ENCODE measurements at regions not wholly inside any gene's neighbourhood (a gene's known extent, or its start where the extent isn't known, plus 50 kb on each side); places are given as distances from the start of the nearest gene placed in this dataset.

- H3K4me1 ChIP-seq (ENCODE audit: control insufficient read depth in 1 of 2, insufficient read depth in 2 of 2, low read length in 2 of 2): peaks cover 0 to 9% of the 10 kb centered on the region in 2 donors
- H3K9me3 ChIP-seq (ENCODE audit: control insufficient read depth in 1 of 2, low read length in 2 of 2): no peaks in the 10 kb centered on the region
- no peaks in the 10 kb centered on the region for H3K27me3 ChIP-seq (ENCODE audit: control insufficient read depth in 1 of 2, insufficient read depth in 2 of 2, low read length in 2 of 2)
- no peaks in the 10 kb centered on the region for H3K36me3 ChIP-seq (ENCODE audit: control insufficient read depth in 1 of 2, insufficient read depth in 2 of 2, low read length in 2 of 2)
- H3K4me3 ChIP-seq (ENCODE audit: low read depth in 1 of 2, low read length in 2 of 2): no peak overlapping the region
- H3K9ac ChIP-seq (ENCODE audit: low read depth in 1 of 2, low read length in 2 of 2): no peak overlapping the region
- no peak overlapping the region for H3K27ac ChIP-seq (ENCODE audit: low read depth, low read length)
Observed at GRCh38 chr5:135219868-135220267, 179.2 kb downstream of the MACROH2A1 start.

GRCh38 chr5:135218790-135219568 lies 180.1 kb downstream of the MACROH2A1 start:
- Histone ChIP-seq H3K9me3 (ENCODE audit: control insufficient read depth in 1 of 2, low read length in 2 of 2) (no peaks in the 10 kb centered on the region), H3K4me3 (ENCODE audit: low read depth in 1 of 2, low read length in 2 of 2) (no peak overlapping the region), H3K27ac (ENCODE audit: low read depth, low read length) (no peak overlapping the region), H3K27me3 (ENCODE audit: control insufficient read depth in 1 of 2, insufficient read depth in 2 of 2, low read length in 2 of 2) (no peaks in the 10 kb centered on the region), H3K36me3 (ENCODE audit: control insufficient read depth in 1 of 2, insufficient read depth in 2 of 2, low read length in 2 of 2) (no peaks in the 10 kb centered on the region), H3K9ac (ENCODE audit: low read depth in 1 of 2, low read length in 2 of 2) (no peak overlapping the region), H3K4me1 (ENCODE audit: control insufficient read depth in 1 of 2, insufficient read depth in 2 of 2, low read length in 2 of 2) (peaks cover 0 to 9% of the 10 kb centered on the region in 2 donors)

GRCh38 chr5:135218486-135218755 lies 180.6 kb downstream of the MACROH2A1 start:
- Histone ChIP-seq H3K9me3 (ENCODE audit: control insufficient read depth in 1 of 2, low read length in 2 of 2) (no peaks in the 10 kb centered on the region), H3K9ac (ENCODE audit: low read depth in 1 of 2, low read length in 2 of 2) (no peak overlapping the region), H3K36me3 (ENCODE audit: control insufficient read depth in 1 of 2, insufficient read depth in 2 of 2, low read length in 2 of 2) (no peaks in the 10 kb centered on the region), H3K27ac (ENCODE audit: low read depth, low read length) (no peak overlapping the region), H3K4me1 (ENCODE audit: control insufficient read depth in 1 of 2, insufficient read depth in 2 of 2, low read length in 2 of 2) (peaks cover 0 to 9% of the 10 kb centered on the region in 2 donors), H3K4me3 (ENCODE audit: low read depth in 1 of 2, low read length in 2 of 2) (no peak overlapping the region), H3K27me3 (ENCODE audit: control insufficient read depth in 1 of 2, insufficient read depth in 2 of 2, low read length in 2 of 2) (no peaks in the 10 kb centered on the region)

GRCh38 chr5:135217669-135218485 lies 181.2 kb downstream of the MACROH2A1 start:
- Histone ChIP-seq H3K4me1 (ENCODE audit: control insufficient read depth in 1 of 2, insufficient read depth in 2 of 2, low read length in 2 of 2) (peaks cover 0 to 9% of the 10 kb centered on the region in 2 donors), H3K9me3 (ENCODE audit: control insufficient read depth in 1 of 2, low read length in 2 of 2) (no peaks in the 10 kb centered on the region), H3K9ac (ENCODE audit: low read depth in 1 of 2, low read length in 2 of 2) (no peak overlapping the region), H3K27me3 (ENCODE audit: control insufficient read depth in 1 of 2, insufficient read depth in 2 of 2, low read length in 2 of 2) (no peaks in the 10 kb centered on the region), H3K4me3 (ENCODE audit: low read depth in 1 of 2, low read length in 2 of 2) (no peak overlapping the region), H3K36me3 (ENCODE audit: control insufficient read depth in 1 of 2, insufficient read depth in 2 of 2, low read length in 2 of 2) (no peaks in the 10 kb centered on the region), H3K27ac (ENCODE audit: low read depth, low read length) (no peak overlapping the region)

- H3K9me3 ChIP-seq (ENCODE audit: control insufficient read depth in 1 of 2, low read length in 2 of 2): no peaks in the 10 kb centered on the region
- no peaks in the 10 kb centered on the region for H3K27me3 ChIP-seq (ENCODE audit: control insufficient read depth in 1 of 2, insufficient read depth in 2 of 2, low read length in 2 of 2)
- H3K4me3 ChIP-seq (ENCODE audit: low read depth in 1 of 2, low read length in 2 of 2): no peak overlapping the region
- H3K4me1 ChIP-seq (ENCODE audit: control insufficient read depth in 1 of 2, insufficient read depth in 2 of 2, low read length in 2 of 2): peaks cover 0 to 9% of the 10 kb centered on the region in 2 donors
- H3K27ac ChIP-seq (ENCODE audit: low read depth, low read length): no peak overlapping the region
- no peak overlapping the region for H3K9ac ChIP-seq (ENCODE audit: low read depth in 1 of 2, low read length in 2 of 2)
- no peaks in the 10 kb centered on the region for H3K36me3 ChIP-seq (ENCODE audit: control insufficient read depth in 1 of 2, insufficient read depth in 2 of 2, low read length in 2 of 2)
Observed at GRCh38 chr5:135216471-135217343, 182.3 kb downstream of the MACROH2A1 start.

GRCh38 chr5:135215617-135216470 lies 181.8 kb upstream of the PITX1 start:
- H3K27me3 ChIP-seq (ENCODE audit: control insufficient read depth in 1 of 2, insufficient read depth in 2 of 2, low read length in 2 of 2): no peaks in the 10 kb centered on the region
- H3K4me1 ChIP-seq (ENCODE audit: control insufficient read depth in 1 of 2, insufficient read depth in 2 of 2, low read length in 2 of 2): peaks cover 3 to 9% of the 10 kb centered on the region in 2 donors
- H3K9me3 ChIP-seq (ENCODE audit: control insufficient read depth in 1 of 2, low read length in 2 of 2): no peaks in the 10 kb centered on the region
- H3K4me3 ChIP-seq (ENCODE audit: low read depth in 1 of 2, low read length in 2 of 2): no peak overlapping the region
- H3K9ac ChIP-seq (ENCODE audit: low read depth in 1 of 2, low read length in 2 of 2): no peak overlapping the region
- no peaks in the 10 kb centered on the region for H3K36me3 ChIP-seq (ENCODE audit: control insufficient read depth in 1 of 2, insufficient read depth in 2 of 2, low read length in 2 of 2)
- H3K27ac ChIP-seq (ENCODE audit: low read depth, low read length): no peak overlapping the region

GRCh38 chr5:135214897-135215616 lies 181.0 kb upstream of the PITX1 start:
- Histone ChIP-seq H3K9me3 (ENCODE audit: control insufficient read depth in 1 of 2, low read length in 2 of 2) (no peaks in the 10 kb centered on the region), H3K36me3 (ENCODE audit: control insufficient read depth in 1 of 2, insufficient read depth in 2 of 2, low read length in 2 of 2) (no peaks in the 10 kb centered on the region)

GRCh38 chr5:135213466-135214239 lies 179.6 kb upstream of the PITX1 start:
- H3K9ac ChIP-seq (ENCODE audit: low read depth in 1 of 2, low read length in 2 of 2): no peak overlapping the region
- H3K9me3 ChIP-seq (ENCODE audit: control insufficient read depth in 1 of 2, low read length in 2 of 2): no peaks in the 10 kb centered on the region
- H3K27ac ChIP-seq (ENCODE audit: low read depth, low read length): no peak overlapping the region
- H3K27me3 ChIP-seq (ENCODE audit: control insufficient read depth in 1 of 2, insufficient read depth in 2 of 2, low read length in 2 of 2): no peaks in the 10 kb centered on the region
- no peaks in the 10 kb centered on the region for H3K36me3 ChIP-seq (ENCODE audit: control insufficient read depth in 1 of 2, insufficient read depth in 2 of 2, low read length in 2 of 2)
- peaks cover 5 to 9% of the 10 kb centered on the region in 2 donors for H3K4me1 ChIP-seq (ENCODE audit: control insufficient read depth in 1 of 2, insufficient read depth in 2 of 2, low read length in 2 of 2)
- H3K4me3 ChIP-seq (ENCODE audit: low read depth in 1 of 2, low read length in 2 of 2): no peak overlapping the region

More at GRCh38 chr5:135214897-135215616, 181.0 kb upstream of the PITX1 start:
- Histone ChIP-seq H3K27me3 (ENCODE audit: control insufficient read depth in 1 of 2, insufficient read depth in 2 of 2, low read length in 2 of 2) (no peaks in the 10 kb centered on the region), H3K27ac (ENCODE audit: low read depth, low read length) (no peak overlapping the region), H3K4me3 (ENCODE audit: low read depth in 1 of 2, low read length in 2 of 2) (no peak overlapping the region), H3K9ac (ENCODE audit: low read depth in 1 of 2, low read length in 2 of 2) (no peak overlapping the region), H3K4me1 (ENCODE audit: control insufficient read depth in 1 of 2, insufficient read depth in 2 of 2, low read length in 2 of 2) (peaks cover 3 to 9% of the 10 kb centered on the region in 2 donors)
